ENCODE measurements at regions not wholly inside any gene's neighbourhood (a gene's known extent, or its start where the extent isn't known, plus 50 kb on each side); places are given as distances from the start of the nearest gene placed in this dataset.
"Not testable (repeated sequence)": the region's sequence is repeated elsewhere in the genome, so short reads cannot be mapped to it uniquely, and the experiment has no call there.

DNA sequence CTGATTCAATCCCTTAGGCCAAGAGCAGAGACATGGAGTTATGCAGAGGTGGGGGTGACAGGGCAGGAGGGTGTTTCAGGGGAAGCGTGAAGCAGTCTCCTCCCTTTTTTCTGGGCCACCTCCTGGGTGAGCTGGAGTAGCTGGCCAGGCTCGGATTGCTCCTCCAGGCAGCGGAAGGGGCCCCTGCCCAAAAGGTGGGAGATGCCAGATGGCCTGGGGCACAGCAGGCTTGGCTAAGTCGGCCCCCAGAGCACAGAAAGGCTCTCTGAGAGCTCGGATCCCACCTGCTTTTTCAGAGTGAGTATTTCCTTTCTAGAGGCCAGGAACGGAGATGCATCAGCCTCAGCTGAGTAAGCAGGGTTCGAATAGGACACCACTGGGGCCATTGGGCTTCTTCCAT, 196.9 kb downstream of the ANKRD30B start:
- H3K4me3 Mint-ChIP-seq = no peak overlapping the region

DNA sequence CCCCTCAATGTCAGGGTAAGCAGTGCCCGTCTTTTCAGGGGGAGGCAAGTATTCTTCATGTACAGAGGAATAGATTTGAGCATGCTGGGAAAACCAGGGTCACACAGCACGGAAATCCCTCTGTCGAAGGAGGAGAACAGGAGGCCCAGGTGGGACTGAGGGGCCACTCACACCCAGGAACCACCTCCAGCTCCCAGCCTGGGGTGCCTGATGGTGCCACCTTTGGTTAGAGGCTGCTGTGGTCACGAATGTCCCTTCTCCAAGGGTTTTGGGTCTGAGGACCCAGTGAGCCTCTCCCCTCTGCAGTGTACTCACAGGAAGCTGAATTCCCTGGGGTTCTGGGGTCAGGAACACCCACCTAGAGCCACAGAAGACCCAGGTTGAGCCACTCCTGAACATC, 197.3 kb downstream of the ANKRD30B start:
- DNase-seq (ENCODE audit: low spot score) (no peak), ATAC-seq (no peak)
- H3K4me3 Mint-ChIP-seq = no peak overlapping the region
- CTCF ChIA-PET = interaction anchor here (0.5 kb wide), 1 partner anchor 114 kb away, joined by 3 read pairs; no protein-coding TSS in a partner anchor
- no peaks in the 10 kb centered on the region for H3K4me1 Mint-ChIP-seq
- TF ChIP-seq, protein P1, sequence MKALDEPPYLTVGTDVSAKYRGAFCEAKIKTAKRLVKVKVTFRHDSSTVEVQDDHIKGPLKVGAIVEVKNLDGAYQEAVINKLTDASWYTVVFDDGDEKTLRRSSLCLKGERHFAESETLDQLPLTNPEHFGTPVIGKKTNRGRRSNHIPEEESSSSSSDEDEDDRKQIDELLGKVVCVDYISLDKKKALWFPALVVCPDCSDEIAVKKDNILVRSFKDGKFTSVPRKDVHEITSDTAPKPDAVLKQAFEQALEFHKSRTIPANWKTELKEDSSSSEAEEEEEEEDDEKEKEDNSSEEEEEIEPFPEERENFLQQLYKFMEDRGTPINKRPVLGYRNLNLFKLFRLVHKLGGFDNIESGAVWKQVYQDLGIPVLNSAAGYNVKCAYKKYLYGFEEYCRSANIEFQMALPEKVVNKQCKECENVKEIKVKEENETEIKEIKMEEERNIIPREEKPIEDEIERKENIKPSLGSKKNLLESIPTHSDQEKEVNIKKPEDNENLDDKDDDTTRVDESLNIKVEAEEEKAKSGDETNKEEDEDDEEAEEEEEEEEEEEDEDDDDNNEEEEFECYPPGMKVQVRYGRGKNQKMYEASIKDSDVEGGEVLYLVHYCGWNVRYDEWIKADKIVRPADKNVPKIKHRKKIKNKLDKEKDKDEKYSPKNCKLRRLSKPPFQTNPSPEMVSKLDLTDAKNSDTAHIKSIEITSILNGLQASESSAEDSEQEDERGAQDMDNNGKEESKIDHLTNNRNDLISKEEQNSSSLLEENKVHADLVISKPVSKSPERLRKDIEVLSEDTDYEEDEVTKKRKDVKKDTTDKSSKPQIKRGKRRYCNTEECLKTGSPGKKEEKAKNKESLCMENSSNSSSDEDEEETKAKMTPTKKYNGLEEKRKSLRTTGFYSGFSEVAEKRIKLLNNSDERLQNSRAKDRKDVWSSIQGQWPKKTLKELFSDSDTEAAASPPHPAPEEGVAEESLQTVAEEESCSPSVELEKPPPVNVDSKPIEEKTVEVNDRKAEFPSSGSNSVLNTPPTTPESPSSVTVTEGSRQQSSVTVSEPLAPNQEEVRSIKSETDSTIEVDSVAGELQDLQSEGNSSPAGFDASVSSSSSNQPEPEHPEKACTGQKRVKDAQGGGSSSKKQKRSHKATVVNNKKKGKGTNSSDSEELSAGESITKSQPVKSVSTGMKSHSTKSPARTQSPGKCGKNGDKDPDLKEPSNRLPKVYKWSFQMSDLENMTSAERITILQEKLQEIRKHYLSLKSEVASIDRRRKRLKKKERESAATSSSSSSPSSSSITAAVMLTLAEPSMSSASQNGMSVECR (CRISPR knock-in tag; IDR thresholded peaks at IDR 0.05; ENCODE audit: borderline replicate concordance) = no peak
- TF ChIP-seq SOX15 (CRISPR knock-in tag; IDR thresholded peaks at IDR 0.05) (no peak), NFATC4 (CRISPR knock-in tag; IDR thresholded peaks at IDR 0.05) (no peak), USF2 (CRISPR knock-in tag; IDR thresholded peaks at IDR 0.05) (no peak), ZNF396 (CRISPR knock-in tag; IDR thresholded peaks at IDR 0.05; ENCODE audit: borderline replicate concordance) (no peak), JAZF1 (CRISPR knock-in tag; IDR thresholded peaks at IDR 0.05) (no peak)
- peaks cover 57% of the 10 kb centered on the region for H3K9me3 Mint-ChIP-seq
- POLR2A ChIA-PET = no interaction called here
- H3K36me3 Mint-ChIP-seq = peaks cover 49% of the 10 kb centered on the region
- peaks cover 2% of the 10 kb centered on the region; the same call in 1 of the 2 replicates for H3K27me3 Mint-ChIP-seq (ENCODE audit: low read depth)
- no peak overlapping the region for H3K27ac Mint-ChIP-seq

More for the DNA sequence above, 196.9 kb downstream of the ANKRD30B start:
- POLR2A ChIA-PET = no interaction called here
- no peak for ATAC-seq
- DNase-seq (ENCODE audit: low spot score) = no peak
- peaks cover 48% of the 10 kb centered on the region for H3K36me3 Mint-ChIP-seq
- CTCF ChIA-PET = interaction anchor here (0.5 kb wide), 1 partner anchor 114 kb away, joined by 3 read pairs; no protein-coding TSS in a partner anchor
- TF ChIP-seq MYBL2 (CRISPR knock-in tag; IDR thresholded peaks at IDR 0.05) (no peak), ESRRA (CRISPR knock-in tag; IDR thresholded peaks at IDR 0.05; ENCODE audit: borderline replicate concordance) (no peak)
- H3K9me3 Mint-ChIP-seq = peaks cover 56% of the 10 kb centered on the region
- H3K27me3 Mint-ChIP-seq (ENCODE audit: low read depth) = peaks cover 5% of the 10 kb centered on the region; the same call in 1 of the 2 replicates
- no peak overlapping the region for H3K27ac Mint-ChIP-seq
- H3K4me1 Mint-ChIP-seq = no peaks in the 10 kb centered on the region

GRCh38 chr18:14945984-14946383, 198.0 kb downstream of the ANKRD30B start:
- ChIA-PET CTCF (no interaction called here), POLR2A (no interaction called here)
- Mint-ChIP-seq H3K36me3 (peaks cover 55% of the 10 kb centered on the region), H3K27me3 (ENCODE audit: low read depth) (peaks cover 2% of the 10 kb centered on the region; the same call in 1 of the 2 replicates), H3K9me3 (peaks cover 61% of the 10 kb centered on the region), H3K4me3 (no peak overlapping the region), H3K4me1 (no peaks in the 10 kb centered on the region), H3K27ac (no peak overlapping the region)
- ATAC-seq (no peak), DNase-seq (ENCODE audit: low spot score) (no peak)
- no peak for TF ChIP-seq SMAD3 (CRISPR knock-in tag; IDR thresholded peaks at IDR 0.05; ENCODE audit: borderline replicate concordance)
- TF ChIP-seq GRHL2 (CRISPR knock-in tag; IDR thresholded peaks at IDR 0.05; ENCODE audit: insufficient replicate concordance, severe bottlenecking) = no peak
- TF ChIP-seq PREB (CRISPR knock-in tag; IDR thresholded peaks at IDR 0.05; ENCODE audit: borderline replicate concordance) = no peak
- TF ChIP-seq HMGXB4 (CRISPR knock-in tag; IDR thresholded peaks at IDR 0.05) = no peak
- TF ChIP-seq SOX15 (CRISPR knock-in tag; IDR thresholded peaks at IDR 0.05) = no peak
- no peak for TF ChIP-seq GABPB1 (CRISPR knock-in tag; IDR thresholded peaks at IDR 0.05)
- no peak for TF ChIP-seq ZBTB43 (CRISPR knock-in tag; IDR thresholded peaks at IDR 0.05)
- no peak for TF ChIP-seq ATF6 (CRISPR knock-in tag; IDR thresholded peaks at IDR 0.05)
- no peak for TF ChIP-seq SMAD4 (CRISPR knock-in tag; IDR thresholded peaks at IDR 0.05)

DNA sequence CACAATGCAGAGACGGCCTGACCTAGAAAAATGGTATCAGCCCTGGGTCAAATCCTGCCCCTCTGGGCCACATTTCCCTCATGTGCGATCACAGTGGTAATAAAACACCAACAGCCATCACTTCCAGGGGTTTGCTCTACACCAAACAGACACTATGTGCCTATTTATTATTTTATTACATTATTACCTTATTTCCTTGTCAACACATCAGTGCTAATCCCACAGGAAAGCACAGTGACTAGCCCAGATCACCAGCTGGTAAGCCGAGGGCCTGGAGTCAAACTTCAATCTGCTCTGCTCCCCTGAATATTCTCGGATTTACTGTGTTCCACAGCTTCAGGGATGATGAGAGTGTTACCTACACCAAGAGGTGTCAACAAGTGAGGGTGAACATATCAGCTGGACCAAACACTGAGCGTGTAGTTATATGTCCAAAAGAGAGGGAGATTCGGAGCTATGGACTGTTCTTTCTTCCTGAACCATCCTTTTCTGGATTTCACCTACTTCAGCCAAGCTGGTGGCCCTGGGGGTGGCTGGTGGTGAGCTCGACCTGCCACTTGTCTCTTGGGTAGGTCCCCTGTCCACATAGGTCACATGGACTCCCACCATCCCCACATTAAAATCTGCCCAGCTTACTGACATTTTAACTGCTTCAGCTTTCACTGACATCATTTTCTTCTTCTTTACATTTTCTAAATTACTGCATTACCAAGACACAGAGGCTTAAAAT, 198.9 kb downstream of the ANKRD30B start:
- peaks cover 65% of the 10 kb centered on the region for H3K36me3 Mint-ChIP-seq
- ATAC-seq; H3K4me1 Mint-ChIP-seq; POLR2A ChIA-PET; CTCF ChIA-PET; H3K27me3 Mint-ChIP-seq (ENCODE audit: low read depth); H3K27ac Mint-ChIP-seq; DNase-seq (ENCODE audit: low spot score); H3K4me3 Mint-ChIP-seq: not testable (repeated sequence)
- H3K9me3 Mint-ChIP-seq = peaks cover 67% of the 10 kb centered on the region

Measured in WTC11 (cell line).